Adipocyte (in vitro differentiated cells): ENCODE measurements at regions not wholly inside any gene's neighbourhood (a gene's known extent, or its start where the extent isn't known, plus 50 kb on each side); places are given as distances from the start of the nearest gene placed in this dataset.
A peak's percentile ranks its signal among the peaks of the same experiment; 100 is the strongest.

ENCODE experiments used
- DNase-seq: peaks from one replicate; pipeline ENCODE4 v3.0.0-alpha.2; 2015; ENCODE audit warnings: low read depth
- H3K27me3 ChIP-seq: replicated peaks from 2 replicates; pipeline ENCODE4 v1.7.0; 2013; ENCODE audit warnings: mild to moderate bottlenecking, low read length, moderate library complexity; ENCODE audit not compliant: control insufficient read depth, insufficient read depth
- H3K36me3 ChIP-seq: 2 replicates; pipeline ENCODE4 v1.7.0; 2013; ENCODE audit warnings: low read length, mild to moderate bottlenecking, moderate library complexity; ENCODE audit not compliant: control insufficient read depth, insufficient read depth, severe bottlenecking
- H3K4me1 ChIP-seq: 2 replicates; pipeline ENCODE4 v1.7.0; 2013; ENCODE audit warnings: mild to moderate bottlenecking, low read length, moderate library complexity; ENCODE audit not compliant: control insufficient read depth, insufficient read depth
- H3K4me3 ChIP-seq: 2 replicates; pipeline ENCODE4 v1.7.0; 2013; ENCODE audit warnings: mild to moderate bottlenecking, low read length, moderate library complexity
- H3K9ac ChIP-seq: 2 replicates; pipeline ENCODE4 v1.7.0; 2013; ENCODE audit warnings: mild to moderate bottlenecking, low read length, moderate library complexity
- H3K9me3 ChIP-seq: 2 replicates; pipeline ENCODE4 v1.7.0; 2013; ENCODE audit warnings: mild to moderate bottlenecking, low read length, moderate library complexity; ENCODE audit not compliant: control insufficient read depth

DNA sequence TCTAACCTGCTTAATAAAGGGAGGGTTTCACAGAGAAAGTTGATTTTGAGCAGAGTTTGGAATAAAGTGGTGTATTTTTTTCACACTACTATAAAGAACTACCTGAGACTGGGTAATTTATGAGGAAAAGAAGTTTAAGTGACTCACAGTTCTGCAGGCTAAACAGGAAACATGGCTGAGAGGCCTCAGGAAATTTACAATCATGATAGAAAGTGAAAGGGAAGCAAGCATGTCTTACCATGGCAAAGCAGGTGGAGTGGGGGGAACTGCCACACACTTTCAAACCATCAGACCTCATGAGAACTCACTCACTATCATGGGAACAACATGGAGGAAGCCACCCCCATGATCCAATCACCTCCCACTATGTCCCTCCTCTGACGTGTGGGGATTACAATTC, 546.7 kb downstream of the EPHA4 start:
- Histone ChIP-seq H3K4me1 (no peaks in the 10 kb centered on the region), H3K27me3 (no peaks in the 10 kb centered on the region), H3K9me3 (no peaks in the 10 kb centered on the region), H3K4me3 (no peak overlapping the region), H3K9ac (no peak overlapping the region), H3K36me3 (no peaks in the 10 kb centered on the region)
- no peak for DNase-seq

DNA sequence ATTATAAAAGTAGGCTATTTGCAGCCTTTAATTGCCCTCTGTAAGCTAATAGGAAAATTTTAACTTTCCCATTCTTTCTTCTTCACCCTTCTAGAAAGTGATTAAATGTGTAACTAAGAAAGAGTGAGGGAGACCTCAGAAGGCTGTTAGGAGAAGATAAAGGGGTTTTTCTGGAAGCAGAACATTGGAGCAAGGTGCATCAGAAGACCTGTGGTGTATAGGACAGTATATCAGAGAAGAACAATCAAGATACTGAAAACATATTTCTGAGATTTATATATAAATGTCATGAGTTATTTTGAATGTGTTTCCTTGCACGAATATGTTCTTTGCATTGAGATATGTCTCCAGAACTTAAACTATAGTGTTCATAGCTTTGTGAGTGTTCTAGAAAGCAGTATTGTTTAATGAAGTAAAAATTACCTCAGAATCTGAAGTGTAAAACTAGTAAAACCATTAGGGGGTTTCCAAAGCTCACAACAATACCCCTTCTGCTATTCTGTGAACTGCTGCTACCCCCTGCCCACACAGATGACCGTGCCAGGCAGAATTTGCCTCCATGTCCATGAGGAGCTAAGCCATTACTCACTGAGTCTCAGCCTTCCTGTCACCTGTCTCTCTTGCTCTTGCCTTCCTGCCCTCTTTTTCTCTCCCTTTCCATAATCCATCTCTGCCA, 537.9 kb downstream of the EPHA4 start:
- Histone ChIP-seq H3K4me1 (no peaks in the 10 kb centered on the region), H3K9ac (no peak overlapping the region), H3K36me3 (no peaks in the 10 kb centered on the region), H3K9me3 (no peaks in the 10 kb centered on the region), H3K4me3 (no peak overlapping the region), H3K27me3 (no peaks in the 10 kb centered on the region)
- no peak for DNase-seq

DNA sequence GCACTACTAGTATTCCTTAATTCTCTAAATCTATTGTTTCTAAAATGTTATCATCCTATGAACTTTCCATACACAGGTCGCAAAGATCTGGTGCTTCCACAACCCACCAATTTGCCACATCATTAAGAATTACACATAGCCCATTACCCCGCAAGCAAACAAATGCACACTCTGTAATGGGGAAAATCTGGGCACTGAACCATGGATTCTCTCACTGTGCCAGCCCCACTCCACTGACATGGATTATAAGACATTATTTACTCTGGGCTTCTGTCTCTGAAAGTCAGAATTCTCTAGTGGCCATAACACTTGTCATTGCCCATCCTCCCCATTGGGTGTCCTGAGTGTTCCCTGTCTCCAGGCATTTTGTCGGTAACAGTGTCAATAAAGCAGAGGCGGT, 537.1 kb downstream of the EPHA4 start:
- H3K4me1 ChIP-seq, result no peaks in the 10 kb centered on the region
- no peak overlapping the region for H3K9ac ChIP-seq
- no peaks in the 10 kb centered on the region for H3K27me3 ChIP-seq
- DNase-seq, result no peak
- H3K4me3 ChIP-seq, result no peak overlapping the region
- H3K9me3 ChIP-seq, result no peaks in the 10 kb centered on the region
- no peaks in the 10 kb centered on the region for H3K36me3 ChIP-seq

DNA sequence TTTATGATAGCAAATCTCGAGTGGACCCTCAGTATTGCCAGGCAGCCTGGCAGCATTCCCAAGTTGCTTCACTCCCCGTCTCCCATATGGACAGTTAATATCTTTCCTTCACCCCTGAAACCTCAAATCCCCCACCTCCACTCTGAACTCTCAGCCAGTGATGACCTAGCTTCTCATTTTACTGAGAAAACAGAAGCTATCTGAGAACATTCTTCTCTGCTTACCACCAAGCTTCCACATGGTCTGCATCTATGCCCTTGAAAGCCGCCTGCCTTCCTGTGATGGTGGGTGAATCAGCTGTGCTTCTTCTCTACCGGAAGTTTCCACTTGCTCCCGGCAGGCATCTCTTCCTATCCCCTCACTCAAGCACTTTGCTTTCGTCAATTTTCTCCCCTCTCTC, 529.2 kb downstream of the EPHA4 start:
- H3K27me3 ChIP-seq, result peaks cover 3% of the 10 kb centered on the region
- peak; percentile 47 for DNase-seq
- no peak overlapping the region for H3K4me3 ChIP-seq
- H3K4me1 ChIP-seq, result no peaks in the 10 kb centered on the region
- H3K9ac ChIP-seq, result no peak overlapping the region
- no peaks in the 10 kb centered on the region for H3K36me3 ChIP-seq
- no peaks in the 10 kb centered on the region for H3K9me3 ChIP-seq

DNA sequence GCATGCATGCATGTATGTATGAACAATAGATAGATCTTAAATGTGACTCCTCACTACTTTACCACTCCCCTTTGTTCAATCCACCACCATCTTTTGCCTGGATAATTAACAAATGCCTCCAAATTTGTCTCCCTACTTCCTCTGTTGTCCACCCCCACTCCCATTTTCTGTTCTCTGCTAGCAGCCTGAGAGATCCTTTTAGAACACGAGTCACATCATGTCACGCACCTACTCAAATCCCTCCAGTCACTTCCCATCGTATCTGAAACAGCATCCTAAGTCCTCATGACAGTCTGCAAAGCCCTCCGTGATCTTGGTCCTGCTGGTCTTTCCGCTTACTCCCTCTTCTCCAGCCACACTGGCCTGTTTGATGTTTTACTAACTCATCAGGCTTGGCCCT, 527.3 kb downstream of the EPHA4 start:
- no peak overlapping the region for H3K9ac ChIP-seq
- DNase-seq, result no peak
- no peaks in the 10 kb centered on the region for H3K36me3 ChIP-seq
- no peak overlapping the region for H3K4me3 ChIP-seq
- H3K27me3 ChIP-seq, result peaks cover 3% of the 10 kb centered on the region
- H3K9me3 ChIP-seq, result no peaks in the 10 kb centered on the region
- no peaks in the 10 kb centered on the region for H3K4me1 ChIP-seq

DNA sequence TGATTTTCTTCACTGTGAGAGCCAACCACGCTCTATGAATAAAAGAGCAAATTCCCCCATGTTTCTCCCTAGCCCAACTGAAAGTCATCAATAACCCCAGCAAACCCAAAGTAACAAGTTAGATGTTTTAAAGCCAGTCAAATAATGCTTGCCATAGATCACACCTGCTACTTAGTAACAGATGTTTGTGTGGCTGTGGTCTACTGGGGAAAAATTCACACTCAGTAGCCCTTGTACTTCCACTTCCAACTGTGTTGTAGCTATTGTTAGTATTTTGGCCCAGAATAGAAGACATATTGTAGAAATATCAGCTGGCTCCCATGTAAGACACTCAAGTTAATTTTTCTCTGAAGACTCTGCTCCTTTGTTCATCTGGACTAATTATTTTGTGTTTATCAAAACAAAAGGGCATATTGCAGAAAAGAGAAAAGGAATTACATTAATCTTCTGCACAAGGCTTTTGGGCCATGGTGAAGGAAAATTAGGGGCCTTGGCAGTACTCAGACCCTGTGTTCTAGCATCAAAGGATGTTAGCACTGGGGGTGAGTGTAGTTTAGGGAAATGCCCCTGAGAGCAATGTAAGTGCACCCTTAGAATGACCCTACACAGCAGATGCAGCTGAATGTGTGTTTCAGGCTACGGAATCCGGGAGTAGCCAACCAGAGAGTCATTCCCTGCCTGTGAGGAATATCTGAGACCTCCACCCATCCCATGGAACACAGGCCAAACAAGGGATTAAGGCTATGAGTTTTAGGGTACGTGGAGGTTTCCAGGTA, 521.9 kb downstream of the EPHA4 start:
- Histone ChIP-seq H3K4me3 (no peak overlapping the region), H3K4me1 (no peaks in the 10 kb centered on the region), H3K27me3 (peaks cover 3% of the 10 kb centered on the region), H3K9ac (no peak overlapping the region), H3K9me3 (no peaks in the 10 kb centered on the region), H3K36me3 (no peaks in the 10 kb centered on the region)
- no peak for DNase-seq

DNA sequence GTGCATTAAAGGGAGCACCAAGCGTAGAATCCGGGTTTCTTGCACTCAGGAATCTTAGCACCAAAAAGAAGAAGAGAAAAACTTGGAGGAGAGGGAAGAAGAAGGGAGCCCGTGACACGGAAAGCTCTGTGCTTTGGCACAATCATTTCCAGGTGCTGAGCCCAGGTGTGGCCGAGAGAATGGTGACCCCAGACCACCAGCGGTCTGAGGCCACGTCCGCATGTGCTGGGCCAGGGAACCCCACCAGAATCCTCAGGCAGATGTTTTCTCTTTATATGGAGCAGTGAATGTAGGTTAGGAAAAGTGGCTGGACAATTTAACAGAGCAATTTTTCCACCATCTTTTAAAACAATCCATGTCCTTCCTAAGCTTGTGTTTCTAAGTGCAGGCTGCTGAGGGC, 520.9 kb downstream of the EPHA4 start:
- Histone ChIP-seq H3K9me3 (no peaks in the 10 kb centered on the region), H3K36me3 (no peaks in the 10 kb centered on the region), H3K4me3 (no peak overlapping the region), H3K9ac (no peak overlapping the region), H3K27me3 (peaks cover 3% of the 10 kb centered on the region), H3K4me1 (no peaks in the 10 kb centered on the region)
- no peak for DNase-seq

DNA sequence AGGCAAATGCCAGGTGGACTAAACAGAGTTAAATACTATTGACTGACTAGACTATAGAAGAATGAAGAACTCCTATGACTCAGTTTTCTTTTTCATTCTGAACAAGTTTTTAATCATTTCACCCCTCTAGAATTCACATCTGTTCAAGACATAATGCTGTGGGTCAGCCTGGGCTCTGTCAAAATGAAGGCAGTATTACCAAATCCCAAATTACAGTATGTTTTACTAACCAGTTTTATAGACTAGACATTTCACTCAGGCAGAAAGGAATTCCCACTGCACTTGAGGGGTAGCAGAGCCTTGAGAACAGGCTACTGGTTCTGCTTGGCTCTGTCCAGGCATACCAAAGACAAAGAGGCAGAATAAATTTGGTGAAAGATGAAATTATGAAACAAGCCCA, 511.7 kb downstream of the EPHA4 start:
- no peaks in the 10 kb centered on the region for H3K4me1 ChIP-seq
- peak; percentile 86 for DNase-seq

DNA sequence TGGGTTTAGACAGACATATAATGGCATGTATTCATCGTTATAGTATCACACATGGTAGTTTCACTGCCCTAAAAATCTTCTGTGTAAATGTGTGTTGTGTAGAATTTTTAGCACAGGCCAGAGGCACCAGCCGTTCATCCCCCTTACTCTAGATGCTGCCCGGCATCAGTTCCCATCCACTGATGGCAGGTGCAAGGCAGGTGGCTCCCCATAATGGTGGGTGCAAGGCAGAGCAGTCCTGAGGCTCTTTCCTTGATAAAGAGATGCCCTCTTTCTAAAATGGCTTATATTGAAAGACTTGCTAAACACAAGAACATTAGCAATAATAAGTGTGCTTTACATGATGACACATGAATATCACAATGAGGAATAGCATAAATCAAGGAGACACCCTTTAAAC, 508.5 kb downstream of the EPHA4 start:
- no peak overlapping the region for H3K9ac ChIP-seq
- no peak for DNase-seq

More for the DNA sequence above, 511.7 kb downstream of the EPHA4 start:
- no peaks in the 10 kb centered on the region for H3K36me3 ChIP-seq
- no peaks in the 10 kb centered on the region for H3K27me3 ChIP-seq
- H3K9ac ChIP-seq, result no peak overlapping the region
- H3K9me3 ChIP-seq, result no peaks in the 10 kb centered on the region
- H3K4me3 ChIP-seq, result no peak overlapping the region

DNA sequence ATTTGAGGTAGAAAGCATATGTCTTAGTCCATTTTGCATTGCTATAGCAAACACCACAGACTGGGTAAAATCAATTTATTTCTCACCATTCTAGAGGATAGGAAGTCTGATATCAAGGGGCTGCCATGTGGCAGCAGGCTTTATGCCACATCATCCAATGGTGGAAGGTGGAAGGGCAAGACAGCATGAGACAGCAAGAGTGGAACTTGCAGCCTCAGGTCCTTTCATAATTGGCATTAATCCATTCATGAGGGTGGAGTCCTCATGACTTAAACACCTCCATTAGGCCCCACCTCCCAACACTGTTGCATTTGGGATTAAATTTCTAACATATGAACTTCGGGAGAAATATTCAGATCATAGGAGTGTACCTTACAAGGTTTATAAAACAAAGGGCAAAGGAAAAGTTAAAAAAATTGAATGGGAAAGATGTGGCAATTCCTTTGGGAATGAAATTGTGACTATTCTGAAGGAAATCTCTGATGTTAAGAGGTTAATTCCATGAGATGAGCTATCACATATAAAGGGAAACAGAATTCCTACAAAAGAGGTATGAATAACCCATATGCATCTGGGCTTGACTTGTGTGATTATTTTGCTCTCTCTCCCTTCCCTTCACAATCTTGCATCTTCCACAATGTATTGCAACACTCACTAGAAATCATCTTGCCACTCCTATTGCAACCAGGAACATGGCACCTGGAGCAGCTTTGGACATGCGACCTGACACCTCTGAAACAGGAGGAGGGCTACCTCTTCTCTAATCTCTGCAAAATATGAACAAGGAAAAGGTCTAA, 507.8 kb downstream of the EPHA4 start:
- no peak overlapping the region for H3K4me3 ChIP-seq
- H3K9ac ChIP-seq, result no peak overlapping the region
- no peaks in the 10 kb centered on the region for H3K9me3 ChIP-seq
- DNase-seq, result no peak
- H3K36me3 ChIP-seq, result no peaks in the 10 kb centered on the region
- H3K4me1 ChIP-seq, result no peaks in the 10 kb centered on the region
- H3K27me3 ChIP-seq, result no peaks in the 10 kb centered on the region

More for the DNA sequence above, 508.5 kb downstream of the EPHA4 start:
- no peak overlapping the region for H3K4me3 ChIP-seq
- no peaks in the 10 kb centered on the region for H3K36me3 ChIP-seq
- H3K27me3 ChIP-seq, result no peaks in the 10 kb centered on the region
- no peaks in the 10 kb centered on the region for H3K9me3 ChIP-seq
- no peaks in the 10 kb centered on the region for H3K4me1 ChIP-seq

DNA sequence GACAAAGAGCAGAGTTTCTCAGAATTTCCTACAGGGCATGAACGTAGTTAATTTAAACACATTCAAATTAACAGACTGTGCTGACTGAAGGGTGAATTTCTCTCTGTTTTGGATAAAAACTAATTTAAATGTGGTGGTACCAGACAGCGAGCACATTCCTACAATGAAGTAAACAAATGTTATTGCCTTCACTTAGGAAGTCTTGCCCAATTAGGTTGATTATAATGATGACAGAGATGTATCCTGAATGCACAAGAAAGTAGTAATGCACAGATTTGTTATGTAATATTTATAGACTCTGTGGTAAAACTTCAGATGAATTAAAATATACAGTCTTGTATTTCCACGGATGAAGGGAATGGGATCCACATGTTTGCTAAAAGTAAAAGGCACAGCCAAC, 507.2 kb downstream of the EPHA4 start:
- Histone ChIP-seq H3K9ac (no peak overlapping the region), H3K36me3 (no peaks in the 10 kb centered on the region), H3K27me3 (no peaks in the 10 kb centered on the region), H3K9me3 (no peaks in the 10 kb centered on the region), H3K4me1 (no peaks in the 10 kb centered on the region), H3K4me3 (no peak overlapping the region)
- no peak for DNase-seq
